C4-2B (cell line): ENCODE measurements at regions not wholly inside any gene's neighbourhood (a gene's known extent, or its start where the extent isn't known, plus 50 kb on each side); places are given as distances from the start of the nearest gene placed in this dataset.

Source experiments
- H3K27ac ChIP-seq: fragments of 450-650 bp; 2 replicates; pipeline ENCODE4 v1.5.1; 2017
- CTCF ChIP-seq: fragments of 450-650 bp; conservative IDR thresholded peaks from 2 replicates; pipeline ENCODE4 v1.5.1; 2017; ENCODE audit warnings: mild to moderate bottlenecking
- ZFX ChIP-seq: fragments of 450-650 bp; IDR thresholded peaks from 2 replicates; pipeline ENCODE4 v1.6.1; 2017

- TF ChIP-seq ZFX = no peak
- no peak for TF ChIP-seq CTCF
- H3K27ac ChIP-seq = no peak overlapping the region
Observed at GRCh38 chr3:102682741-102683140, 247.9 kb downstream of the ZPLD1 start.

- TF ChIP-seq ZFX = no peak
- TF ChIP-seq CTCF = no peak
- no peak overlapping the region for H3K27ac ChIP-seq
Observed at GRCh38 chr3:102686792-102687191, 252.0 kb downstream of the ZPLD1 start.

- TF ChIP-seq ZFX (no peak), CTCF (no peak)
- no peak overlapping the region for H3K27ac ChIP-seq
Observed at GRCh38 chr3:102687851-102688555, 253.2 kb downstream of the ZPLD1 start.

GRCh38 chr3:102688556-102688930, 253.7 kb downstream of the ZPLD1 start:
- TF ChIP-seq CTCF = no peak
- no peak for TF ChIP-seq ZFX
- no peak overlapping the region for H3K27ac ChIP-seq

- no peak for TF ChIP-seq ZFX
- no peak overlapping the region for H3K27ac ChIP-seq
Observed at GRCh38 chr3:102691507-102691906, 256.7 kb downstream of the ZPLD1 start.

- TF ChIP-seq CTCF (no peak), ZFX (no peak)
- no peak overlapping the region for H3K27ac ChIP-seq
Observed at GRCh38 chr3:102699104-102699818, 264.4 kb downstream of the ZPLD1 start.

- TF ChIP-seq ZFX = no peak
- TF ChIP-seq CTCF = no peak
- H3K27ac ChIP-seq = no peak overlapping the region
Observed at GRCh38 chr3:102699819-102700140, 265.0 kb downstream of the ZPLD1 start.

- no peak overlapping the region for H3K27ac ChIP-seq
- no peak for TF ChIP-seq CTCF
- TF ChIP-seq ZFX = no peak
Observed at GRCh38 chr3:102712896-102713295, 278.1 kb downstream of the ZPLD1 start.
